HUDEP-2 (cell line): ENCODE measurements at regions not wholly inside any gene's neighbourhood (a gene's known extent, or its start where the extent isn't known, plus 50 kb on each side); places are given as distances from the start of the nearest gene placed in this dataset.

Experiments
- DNase-seq, 76 experiments: peaks; one replicate each; lab custom pipeline; 2025; ENCODE audit not compliant: unreplicated experiment in 76 of 76; lab: John Stamatoyannopoulos, UW

GRCh38 chr17:12423337-12423736, 242.4 kb upstream of the MYOCD start:
- DNase-seq: no peak

- DNase-seq: no peak
These were observed 236.6 kb upstream of the MYOCD start for GRCh38 chr17:12429116-12429515.

- DNase-seq: no peak
These were observed 234.5 kb upstream of the MYOCD start for GRCh38 chr17:12431188-12431587.

- DNase-seq: no peak
These were observed 227.5 kb upstream of the MYOCD start for GRCh38 chr17:12438212-12438611.

- peak in 28 of 76 experiments; percentile 2 to 73 (median 30) for DNase-seq
These were observed 226.7 kb upstream of the MYOCD start for GRCh38 chr17:12438813-12439586.

- DNase-seq: no peak
These were observed 220.4 kb upstream of the MYOCD start for GRCh38 chr17:12445331-12445730.

- no peak for DNase-seq
These were observed 208.2 kb upstream of the MYOCD start for GRCh38 chr17:12457493-12457892.

- DNase-seq: no peak
These were observed 206.0 kb upstream of the MYOCD start for GRCh38 chr17:12459736-12460135.

- DNase-seq: no peak
These were observed 202.6 kb upstream of the MYOCD start for GRCh38 chr17:12463102-12463501.

- DNase-seq: no peak
These were observed 193.2 kb upstream of the MYOCD start for GRCh38 chr17:12472252-12473173.

GRCh38 chr17:12478311-12478710, 187.4 kb upstream of the MYOCD start:
- DNase-seq: no peak

- DNase-seq: no peak
These were observed 180.3 kb upstream of the MYOCD start for GRCh38 chr17:12485361-12485906.

- DNase-seq: no peak
These were observed 176.4 kb upstream of the MYOCD start for GRCh38 chr17:12489325-12489724.

- DNase-seq: no peak
These were observed 173.2 kb upstream of the MYOCD start for GRCh38 chr17:12492450-12492849.

GRCh38 chr17:12505866-12506265, 159.8 kb upstream of the MYOCD start:
- no peak for DNase-seq

- no peak for DNase-seq
These were observed 158.6 kb upstream of the MYOCD start for GRCh38 chr17:12507026-12507595.

GRCh38 chr17:12509801-12510200, 155.9 kb upstream of the MYOCD start:
- DNase-seq: no peak

- DNase-seq: no peak
These were observed 155.2 kb upstream of the MYOCD start for GRCh38 chr17:12510535-12510934.

- DNase-seq: no peak
These were observed 152.9 kb upstream of the MYOCD start for GRCh38 chr17:12512694-12513355.

GRCh38 chr17:12514596-12514995, 151.1 kb upstream of the MYOCD start:
- no peak for DNase-seq
